Activated CD4-positive, alpha-beta T cell treated with anti-CD3 and anti-CD28 coated beads, Interleukin-2, Interleukin-6, amounts not matched to agents 100 ng/mL and 50 ng/mL, durations not matched to agents 16 hours and 8 hours (primary cell): ENCODE measurements at regions not wholly inside any gene's neighbourhood (a gene's known extent, or its start where the extent isn't known, plus 50 kb on each side); places are given as distances from the start of the nearest gene placed in this dataset.
"Not testable (repeated sequence)": the region's sequence is repeated elsewhere in the genome, so short reads cannot be mapped to it uniquely, and the experiment has no call there.

ENCODE experiments used
- DNase-seq: peaks from one replicate; pipeline ENCODE4 v3.0.0-alpha.2; 2020

DNA sequence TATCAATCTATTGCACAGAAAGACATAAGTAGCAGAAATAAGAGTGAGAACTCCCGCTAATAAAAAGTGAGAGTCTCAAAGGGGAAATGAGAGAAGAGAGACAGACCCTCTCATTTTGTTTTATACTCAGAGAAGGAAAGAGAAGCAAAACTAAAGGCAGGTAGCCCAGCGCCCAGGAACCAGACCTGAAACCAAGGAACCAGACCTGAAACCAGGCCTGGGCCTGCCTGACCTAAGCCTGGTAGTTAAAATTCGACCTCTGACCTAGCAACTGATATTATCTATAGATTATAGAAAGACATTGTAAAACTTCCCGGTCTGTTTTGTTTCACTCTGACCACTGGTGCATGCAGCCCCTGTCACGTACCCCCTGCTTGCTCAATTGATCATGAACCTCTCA, 134.5 kb upstream of the SEMA6A start:
- DNase-seq = no peak

DNA sequence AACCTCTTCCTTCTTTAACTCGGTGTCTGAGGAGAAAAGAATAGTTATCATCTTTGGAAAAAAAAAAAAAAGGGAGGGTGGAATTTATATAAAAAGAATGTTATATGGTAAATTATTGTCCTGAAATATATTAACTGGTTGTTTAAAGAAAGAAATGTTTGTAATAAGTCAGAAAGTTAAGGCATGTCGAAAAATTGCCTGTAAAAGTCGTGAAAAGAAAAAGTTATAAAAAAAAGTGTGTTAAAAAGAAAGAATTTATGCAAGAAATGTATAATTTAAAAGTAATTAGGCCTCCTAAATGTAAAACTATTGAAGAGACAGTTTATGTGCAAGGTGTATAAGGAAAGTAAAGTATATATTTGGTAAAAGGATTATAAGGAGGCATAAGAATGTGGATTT, 130.5 kb upstream of the SEMA6A start:
- DNase-seq = not testable (repeated sequence)

GRCh38 chr5:116703941-116704340, 129.3 kb upstream of the SEMA6A start:
- DNase-seq = no peak

DNA sequence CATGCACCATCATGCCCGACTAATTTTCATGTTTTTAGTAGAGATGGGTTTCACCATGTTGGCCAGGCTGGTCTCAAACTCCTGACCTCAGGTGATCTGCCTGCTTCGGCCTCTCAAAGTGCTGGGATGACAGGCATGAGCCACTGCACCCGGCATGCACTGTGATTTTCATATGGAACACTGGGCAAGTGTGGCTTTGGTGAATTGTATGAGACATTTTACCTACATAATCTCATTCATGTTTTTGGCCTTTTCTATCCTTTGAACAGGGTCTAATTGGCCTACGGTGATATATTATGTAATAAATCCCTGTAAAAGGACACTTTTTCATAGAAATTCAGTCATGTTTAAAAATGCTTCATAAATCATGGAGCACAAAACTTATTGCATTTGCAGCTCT, 128.7 kb upstream of the SEMA6A start:
- DNase-seq = no peak

DNA sequence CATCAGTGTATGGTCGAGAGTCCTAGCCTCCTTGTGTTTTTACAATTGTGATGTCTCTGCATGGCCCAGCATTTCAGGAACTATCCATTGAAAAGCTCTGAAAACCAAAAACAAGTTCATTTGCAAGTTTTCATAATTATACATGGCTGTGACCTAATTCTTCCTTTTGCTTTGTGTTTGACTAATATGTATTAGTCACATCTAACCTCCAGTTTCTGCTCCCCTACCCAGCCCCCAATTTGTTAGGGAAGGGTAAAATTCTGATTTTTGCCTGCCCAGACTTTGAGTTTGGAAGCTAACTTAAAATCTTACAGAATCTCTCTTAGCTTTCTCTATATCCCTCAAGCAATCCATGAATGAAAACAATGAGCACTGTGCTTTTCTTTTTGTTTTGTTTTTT, 128.2 kb upstream of the SEMA6A start:
- DNase-seq = no peak

DNA sequence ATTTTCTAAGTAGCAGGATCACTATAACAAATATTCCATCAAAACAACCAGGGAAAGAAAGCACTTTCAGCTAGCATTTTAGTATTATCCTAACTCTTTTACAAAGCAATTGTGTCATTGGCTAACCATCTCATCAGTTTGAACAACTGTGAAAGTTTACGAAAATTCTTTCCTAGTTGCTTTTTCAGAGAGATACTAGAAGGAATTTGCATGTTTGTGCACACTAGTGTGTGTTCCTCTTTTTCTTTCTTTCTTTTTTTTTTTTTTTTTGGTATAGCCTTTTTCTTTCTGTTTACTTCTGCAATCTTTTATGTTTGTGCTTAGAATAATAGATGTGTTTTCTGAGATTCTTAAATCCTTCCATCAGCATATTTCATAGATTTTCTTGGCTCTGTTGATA, 124.7 kb upstream of the SEMA6A start:
- DNase-seq = no peak

DNA sequence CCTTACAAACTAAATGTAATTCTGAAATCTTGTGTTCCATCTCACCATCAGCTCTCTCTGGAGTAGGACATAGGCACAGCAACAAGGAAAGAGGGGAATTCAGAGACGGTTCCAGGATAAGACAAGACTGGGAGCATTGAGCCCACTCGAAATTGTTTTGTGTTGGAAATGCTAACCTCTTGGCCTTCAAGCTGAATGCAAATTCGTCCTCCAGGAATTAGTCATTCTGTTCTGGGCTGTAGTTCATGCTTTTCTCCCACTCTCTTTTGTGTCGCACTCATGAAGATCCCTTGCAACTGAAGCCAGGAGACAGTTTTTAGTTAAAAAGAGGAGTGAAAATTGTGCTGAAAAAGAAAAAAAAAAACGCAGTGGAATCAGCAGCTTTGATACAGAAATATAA, 121.7 kb upstream of the SEMA6A start:
- no peak for DNase-seq

DNA sequence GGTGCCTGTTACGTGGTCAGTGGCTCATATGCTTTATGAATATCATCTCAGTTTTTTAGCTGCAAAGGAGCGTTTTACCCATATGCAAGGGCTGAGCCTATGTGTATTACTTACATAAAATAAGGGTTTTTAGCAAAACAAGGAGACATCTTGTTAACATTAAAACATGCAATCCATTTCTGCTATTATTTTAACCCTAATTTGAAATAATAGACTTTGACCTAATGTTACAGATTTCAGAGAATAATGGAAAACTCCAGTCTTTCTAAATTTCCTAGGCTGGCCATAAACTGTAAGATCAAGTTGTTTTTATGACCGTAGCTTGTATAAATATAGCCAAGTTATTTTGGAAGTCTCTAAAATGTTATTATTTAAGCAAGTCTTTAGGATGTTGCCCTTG, 121.1 kb upstream of the SEMA6A start:
- no peak for DNase-seq

- no peak for DNase-seq
Measured at GRCh38 chr5:116686438-116686837, 111.8 kb upstream of the SEMA6A start.

DNA sequence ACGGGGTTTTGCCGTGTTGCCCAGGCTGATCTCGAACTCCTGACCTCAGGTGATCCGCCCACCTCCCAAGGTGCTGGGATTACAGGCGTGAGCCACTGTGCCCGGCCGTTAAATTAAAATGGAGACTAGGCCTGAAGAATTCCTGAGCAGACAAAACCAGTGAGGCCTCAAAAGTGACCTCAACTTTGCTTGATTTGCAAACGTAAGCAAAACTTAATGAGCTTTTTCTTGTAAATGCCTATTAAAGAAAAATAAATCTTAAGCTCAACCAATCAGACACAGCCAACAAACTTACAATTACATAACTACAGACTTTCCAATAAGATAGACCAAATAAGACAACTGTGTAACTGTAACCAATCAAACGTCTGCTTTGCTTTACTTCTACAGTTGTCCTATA, 111.3 kb upstream of the SEMA6A start:
- no peak for DNase-seq

DNA sequence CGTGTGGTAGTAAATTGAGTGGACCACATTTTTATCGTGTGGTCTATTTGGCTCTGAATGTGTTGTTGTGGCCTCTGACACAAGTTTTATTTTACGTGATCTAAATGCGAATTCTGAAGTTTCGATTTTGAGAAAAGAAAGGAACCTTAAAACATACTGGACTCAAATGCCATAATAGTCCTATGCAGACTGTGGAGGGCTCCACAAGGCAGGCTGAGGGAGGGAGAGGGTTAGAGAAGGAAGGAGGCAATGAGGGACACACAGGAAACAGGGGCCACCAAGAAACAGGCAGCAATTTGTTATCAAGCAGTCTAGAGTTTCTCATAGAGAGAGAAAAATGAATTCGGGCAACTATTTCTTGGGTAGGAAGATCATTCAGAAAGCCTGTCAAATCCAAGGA, 110.4 kb upstream of the SEMA6A start:
- no peak for DNase-seq

- DNase-seq = no peak
Measured at GRCh38 chr5:116681334-116682013, 106.9 kb upstream of the SEMA6A start.

- DNase-seq = no peak
Measured at GRCh38 chr5:116675626-116675910, 100.9 kb upstream of the SEMA6A start.

DNA sequence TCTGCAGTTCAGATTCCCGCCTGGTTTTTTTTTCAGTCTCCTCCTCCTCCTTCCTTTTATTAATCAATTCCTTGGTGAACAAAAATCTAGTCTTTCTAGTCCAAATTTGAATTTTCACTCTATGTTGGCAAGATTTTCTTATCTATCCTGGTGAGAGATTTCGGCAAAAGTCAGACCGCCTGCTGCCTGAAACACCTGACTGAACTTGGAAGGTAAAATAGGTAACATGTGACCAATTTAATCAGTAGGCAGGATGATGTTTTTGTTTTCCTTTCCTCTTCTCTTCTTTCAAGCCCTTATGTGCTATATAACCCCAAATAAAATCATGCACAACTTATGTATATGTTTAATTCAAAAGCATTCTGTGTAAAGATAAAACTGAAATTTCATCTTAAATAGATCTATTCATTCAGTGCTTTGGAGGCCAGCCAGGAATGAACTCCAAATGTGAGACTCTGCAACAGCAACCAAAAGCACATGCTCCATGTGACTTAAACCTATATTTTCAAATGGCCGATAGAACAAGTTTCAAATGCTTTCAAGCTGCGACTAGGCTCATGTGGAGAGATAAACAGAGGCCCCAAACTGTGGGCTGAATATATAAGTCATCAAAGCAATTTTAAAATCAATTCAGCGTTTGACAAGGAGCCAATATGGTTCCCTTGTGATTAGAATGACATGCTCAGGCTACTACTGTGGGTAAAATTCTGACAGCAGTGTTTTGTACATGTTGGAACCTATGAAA, 100.4 kb upstream of the SEMA6A start:
- DNase-seq = no peak

DNA sequence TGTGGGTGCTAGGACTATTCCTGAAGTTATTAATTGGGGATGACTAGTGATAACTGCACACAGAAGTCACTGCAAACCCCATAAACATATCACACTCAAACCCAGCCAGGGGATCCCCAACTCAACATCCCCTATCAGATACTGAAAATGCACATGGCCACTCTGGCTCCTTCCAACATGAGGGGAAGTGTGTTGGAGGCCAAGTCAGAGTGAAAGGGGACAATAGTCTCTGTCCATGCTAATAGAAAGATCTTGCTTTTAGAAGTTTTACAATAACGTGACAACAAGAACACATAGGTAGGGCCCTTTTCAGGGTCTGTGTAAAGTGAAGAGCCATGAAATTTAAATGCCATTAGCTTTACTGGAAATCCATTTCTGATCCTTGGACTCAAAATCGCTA, 98.8 kb upstream of the SEMA6A start:
- no peak for DNase-seq

- no peak for DNase-seq
Measured at GRCh38 chr5:116672203-116672602, 97.6 kb upstream of the SEMA6A start.

GRCh38 chr5:116671211-116671736, 96.7 kb upstream of the SEMA6A start:
- no peak for DNase-seq

GRCh38 chr5:116669261-116670031, 94.8 kb upstream of the SEMA6A start:
- DNase-seq = no peak

- DNase-seq = no peak
Measured at GRCh38 chr5:116668390-116668789, 93.8 kb upstream of the SEMA6A start.

- no peak for DNase-seq
Measured at GRCh38 chr5:116666901-116667300, 92.3 kb upstream of the SEMA6A start.

DNA sequence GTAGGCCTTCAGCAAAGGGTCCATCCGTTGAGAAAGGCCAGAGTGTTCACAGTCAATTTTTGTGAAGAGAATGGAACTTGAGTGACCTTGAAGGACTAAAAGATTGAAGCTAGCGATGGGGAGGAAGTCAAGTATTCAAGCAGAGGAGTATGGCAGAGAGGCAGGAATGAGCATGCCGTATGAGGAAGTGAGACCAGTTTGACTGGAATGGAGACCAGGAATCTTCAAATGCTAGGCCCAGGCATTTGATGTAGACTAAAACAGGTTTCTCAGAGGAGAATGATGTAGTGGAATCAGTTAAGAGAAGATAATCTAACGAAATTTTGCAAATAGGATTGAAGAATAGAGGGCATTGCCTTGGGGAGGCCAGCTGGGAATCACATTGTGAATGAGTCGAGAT, 90.4 kb upstream of the SEMA6A start:
- no peak for DNase-seq

DNA sequence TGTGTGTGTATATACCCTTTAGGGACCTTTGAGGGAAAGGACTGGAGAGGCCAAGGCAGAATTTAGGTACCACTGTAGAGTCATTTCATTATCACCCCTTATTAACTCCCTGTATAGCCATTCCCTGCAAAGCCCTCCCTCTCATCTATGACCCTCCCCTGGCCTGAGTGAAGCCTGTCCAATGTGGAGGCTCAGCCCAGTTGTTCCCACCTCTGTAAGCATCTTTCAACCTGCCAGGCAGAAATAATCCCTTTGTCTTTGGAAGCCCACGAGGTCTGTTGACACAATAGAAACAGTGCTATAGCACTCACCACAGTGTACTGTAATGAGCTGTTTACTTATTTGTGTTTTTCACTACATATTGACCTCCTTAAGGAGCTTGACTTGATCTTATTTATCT, 88.5 kb upstream of the SEMA6A start:
- no peak for DNase-seq

DNA sequence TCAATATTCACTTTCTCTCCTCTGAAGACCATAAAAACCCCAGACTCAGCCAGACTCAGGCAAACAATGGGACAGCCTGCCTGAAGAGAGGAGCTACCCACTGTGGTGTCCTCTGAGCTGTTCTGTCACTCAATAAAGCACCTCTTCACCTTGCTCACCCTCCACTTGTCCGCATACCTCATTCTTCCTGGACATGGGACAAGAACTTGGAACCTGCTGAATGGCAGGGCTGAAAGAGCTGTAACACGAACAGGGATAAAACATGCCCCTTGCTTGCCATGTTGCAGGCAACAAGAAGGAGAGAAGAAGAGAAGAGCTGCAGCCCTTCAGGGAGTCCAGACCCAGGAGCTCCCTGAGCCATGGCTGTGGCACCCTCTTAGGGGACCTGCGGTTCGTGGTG, 86.8 kb upstream of the SEMA6A start:
- no peak for DNase-seq

DNA sequence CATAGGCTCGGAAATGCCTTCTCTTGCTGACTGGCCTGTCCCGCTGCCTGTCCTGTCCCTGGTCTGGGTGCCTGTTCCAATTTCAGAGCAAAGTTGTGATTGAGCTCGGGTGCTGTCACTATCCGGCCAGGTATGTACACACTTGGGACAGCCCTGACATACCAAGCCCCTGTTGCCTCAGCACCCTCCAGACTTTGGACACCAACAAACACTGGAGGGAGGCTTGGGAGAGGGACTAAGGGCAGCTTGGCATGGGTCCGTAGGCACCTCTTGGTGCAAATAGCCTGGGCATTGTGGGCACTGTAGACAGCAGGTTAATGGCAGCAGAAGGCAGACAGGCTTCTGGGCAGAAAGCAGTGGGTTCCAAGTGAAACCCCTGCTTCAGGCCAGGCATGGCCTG, 86.3 kb upstream of the SEMA6A start:
- no peak for DNase-seq
